ENCODE measurements at regions not wholly inside any gene's neighbourhood (a gene's known extent, or its start where the extent isn't known, plus 50 kb on each side); places are given as distances from the start of the nearest gene placed in this dataset.
A peak's percentile ranks its signal among the peaks of the same experiment; 100 is the strongest.

DNA sequence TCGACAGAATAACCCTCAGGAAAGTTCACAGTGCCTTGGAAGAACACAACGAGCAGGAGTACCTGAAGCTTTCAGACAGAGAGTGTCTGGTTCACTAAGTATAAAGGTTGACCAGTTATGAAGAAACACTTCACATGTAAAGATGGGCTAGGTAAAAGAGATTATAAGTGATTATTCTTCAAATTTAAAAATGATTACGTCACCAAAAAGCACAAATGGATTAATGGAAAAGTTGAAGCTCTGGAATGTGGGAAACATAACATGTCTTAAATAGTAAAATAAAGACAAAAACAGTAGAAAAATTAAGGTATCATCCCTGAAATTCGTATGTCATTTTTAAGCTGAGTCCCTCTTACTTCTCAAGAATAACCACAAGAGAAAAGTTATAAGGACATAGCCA is 643.9 kb upstream of the KLF12 start:
- TF ChIP-seq, protein P1, sequence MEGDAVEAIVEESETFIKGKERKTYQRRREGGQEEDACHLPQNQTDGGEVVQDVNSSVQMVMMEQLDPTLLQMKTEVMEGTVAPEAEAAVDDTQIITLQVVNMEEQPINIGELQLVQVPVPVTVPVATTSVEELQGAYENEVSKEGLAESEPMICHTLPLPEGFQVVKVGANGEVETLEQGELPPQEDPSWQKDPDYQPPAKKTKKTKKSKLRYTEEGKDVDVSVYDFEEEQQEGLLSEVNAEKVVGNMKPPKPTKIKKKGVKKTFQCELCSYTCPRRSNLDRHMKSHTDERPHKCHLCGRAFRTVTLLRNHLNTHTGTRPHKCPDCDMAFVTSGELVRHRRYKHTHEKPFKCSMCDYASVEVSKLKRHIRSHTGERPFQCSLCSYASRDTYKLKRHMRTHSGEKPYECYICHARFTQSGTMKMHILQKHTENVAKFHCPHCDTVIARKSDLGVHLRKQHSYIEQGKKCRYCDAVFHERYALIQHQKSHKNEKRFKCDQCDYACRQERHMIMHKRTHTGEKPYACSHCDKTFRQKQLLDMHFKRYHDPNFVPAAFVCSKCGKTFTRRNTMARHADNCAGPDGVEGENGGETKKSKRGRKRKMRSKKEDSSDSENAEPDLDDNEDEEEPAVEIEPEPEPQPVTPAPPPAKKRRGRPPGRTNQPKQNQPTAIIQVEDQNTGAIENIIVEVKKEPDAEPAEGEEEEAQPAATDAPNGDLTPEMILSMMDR (conservative IDR thresholded peaks at IDR 0.05; ENCODE audit: low read depth, low read length) = no peak
- DNase-seq (ENCODE audit: low read depth) = no peak
- H3K4me3 ChIP-seq (ENCODE audit: low read length) = no peak overlapping the region

DNA sequence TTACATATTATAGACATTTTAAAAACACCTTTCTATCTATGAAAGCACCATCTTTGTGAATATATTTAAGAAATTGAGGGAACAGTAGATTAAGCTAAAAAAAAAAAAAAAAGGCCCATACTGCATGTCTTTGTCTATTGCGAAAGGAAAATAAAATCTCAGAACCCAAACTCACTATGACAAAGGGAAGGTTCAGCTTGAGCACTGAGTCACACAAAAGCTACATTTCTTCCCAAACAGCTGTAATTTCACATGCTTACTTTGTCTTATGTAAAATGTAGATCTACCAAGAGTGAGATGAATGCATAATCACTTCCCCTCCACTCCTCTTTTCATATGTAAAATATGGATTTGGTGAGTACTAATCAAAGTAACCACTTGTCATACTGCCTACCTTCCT is 640.1 kb upstream of the KLF12 start:
- TF ChIP-seq, protein P1 (conservative IDR thresholded peaks at IDR 0.05; ENCODE audit: low read depth, low read length) = no peak
- no peak overlapping the region for H3K4me3 ChIP-seq (ENCODE audit: low read length)
- DNase-seq (ENCODE audit: low read depth) = no peak

DNA sequence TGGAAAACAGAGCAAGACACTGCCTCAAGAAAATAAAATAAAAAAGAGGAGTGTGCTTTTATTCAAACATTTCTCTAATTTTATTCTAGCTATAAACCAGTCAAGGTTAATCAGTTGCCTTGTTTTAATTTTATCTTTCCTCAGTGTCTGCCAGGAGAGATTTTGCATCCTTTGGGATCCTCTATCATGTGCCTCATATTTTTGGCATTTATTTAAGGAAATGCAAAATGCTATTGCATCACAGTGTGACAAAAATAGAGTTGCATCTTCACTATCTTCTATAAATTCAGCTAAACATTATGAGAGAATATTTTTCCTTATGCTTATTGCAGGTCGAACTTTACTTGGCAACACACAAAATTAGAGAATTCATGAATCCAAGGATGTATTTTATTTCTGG is 639.0 kb upstream of the KLF12 start:
- TF ChIP-seq, protein P1 (conservative IDR thresholded peaks at IDR 0.05; ENCODE audit: low read depth, low read length) = no peak
- DNase-seq (ENCODE audit: low read depth) = no peak
- no peak overlapping the region for H3K4me3 ChIP-seq (ENCODE audit: low read length)

DNA sequence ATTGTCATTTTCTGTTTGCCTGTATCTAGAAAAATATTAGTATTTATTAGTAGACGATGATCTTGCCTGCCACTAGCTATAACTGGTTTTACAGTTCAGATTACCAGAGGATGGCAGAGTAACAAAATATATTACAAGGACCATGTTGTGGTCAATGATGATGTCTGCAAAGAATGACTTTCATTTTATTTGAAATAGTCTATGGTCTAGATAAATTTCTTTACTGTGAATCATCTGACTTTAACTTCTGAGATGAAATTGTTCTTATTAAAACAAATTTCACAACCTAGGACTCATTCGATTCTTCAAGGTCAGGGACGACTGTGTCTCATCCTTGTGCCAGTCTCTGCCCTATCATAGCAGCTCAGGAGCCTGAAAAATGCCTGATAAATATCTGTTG is 637.8 kb upstream of the KLF12 start:
- DNase-seq (ENCODE audit: low read depth) = no peak
- no peak overlapping the region for H3K4me3 ChIP-seq (ENCODE audit: low read length)
- TF ChIP-seq, protein P1 (conservative IDR thresholded peaks at IDR 0.05; ENCODE audit: low read depth, low read length) = no peak

DNA sequence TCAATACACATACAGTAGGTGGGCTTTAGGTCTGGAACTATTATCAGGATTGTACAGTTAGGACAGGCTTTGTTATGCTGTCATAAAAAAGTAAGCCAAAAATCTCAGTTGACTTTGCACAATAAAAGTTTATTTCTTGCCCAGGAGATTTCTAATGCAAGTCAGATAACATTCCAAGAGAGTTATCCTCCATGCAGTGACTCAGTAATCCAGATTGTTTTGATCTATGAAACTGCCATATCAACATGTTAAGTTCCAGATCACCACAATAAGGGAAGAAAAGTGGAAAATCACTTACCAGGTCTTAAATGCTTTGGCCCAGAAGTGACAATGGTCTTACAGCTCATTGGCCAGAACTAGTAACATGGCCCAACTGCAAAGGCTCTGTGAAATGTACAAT is 636.2 kb upstream of the KLF12 start:
- TF ChIP-seq, protein P1 (conservative IDR thresholded peaks at IDR 0.05; ENCODE audit: low read depth, low read length) = no peak
- no peak overlapping the region for H3K4me3 ChIP-seq (ENCODE audit: low read length)
- peak; percentile 21 for DNase-seq (ENCODE audit: low read depth)

DNA sequence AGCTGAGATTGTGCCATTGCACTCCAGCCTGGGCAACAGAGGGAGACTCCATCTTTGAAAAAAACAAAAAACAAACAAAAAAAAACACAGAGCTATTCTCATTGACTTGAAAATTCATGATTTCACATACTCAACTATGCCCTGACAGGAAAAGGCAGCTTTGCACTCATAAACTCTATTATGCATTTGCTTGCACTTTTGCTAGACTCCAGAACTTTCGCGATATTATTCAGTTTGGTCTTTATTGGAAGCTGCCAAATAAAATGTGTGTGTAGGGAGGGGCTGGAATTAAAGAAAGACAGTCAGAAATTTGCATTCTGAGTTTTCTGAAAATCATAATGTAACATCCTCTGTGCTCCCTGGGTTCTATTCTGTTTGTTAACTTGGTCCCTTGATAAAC is 635.1 kb upstream of the KLF12 start:
- no peak overlapping the region for H3K4me3 ChIP-seq (ENCODE audit: low read length)
- no peak for DNase-seq (ENCODE audit: low read depth)
- TF ChIP-seq, protein P1 (conservative IDR thresholded peaks at IDR 0.05; ENCODE audit: low read depth, low read length) = no peak

DNA sequence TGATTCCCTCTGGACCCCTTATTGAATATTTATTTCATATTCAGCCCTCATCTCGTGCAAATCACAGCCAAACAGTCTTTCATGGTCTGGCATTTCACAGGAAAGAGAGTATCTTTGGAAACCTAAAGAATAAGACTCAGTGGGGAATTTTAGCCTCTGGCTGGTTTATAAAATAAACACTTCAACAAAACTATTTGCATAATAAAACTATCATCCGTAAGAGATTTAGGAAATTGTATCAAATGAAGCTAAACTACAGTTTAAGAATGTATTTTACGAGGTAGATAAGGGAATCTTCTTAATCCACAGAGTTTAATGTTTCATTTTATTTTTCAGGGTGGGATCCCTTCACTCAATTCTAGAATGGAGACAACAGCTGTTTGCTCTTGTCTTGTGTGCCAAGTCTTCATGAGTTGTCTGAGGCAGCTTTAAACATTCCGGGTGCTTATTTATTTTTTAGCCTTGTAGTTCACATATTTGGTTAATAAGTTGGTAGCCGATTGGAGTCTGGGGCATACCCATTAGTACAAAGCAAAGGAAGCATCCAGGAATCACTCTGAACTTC is 634.4 kb upstream of the KLF12 start:
- no peak for DNase-seq (ENCODE audit: low read depth)
- TF ChIP-seq, protein P1 (conservative IDR thresholded peaks at IDR 0.05; ENCODE audit: low read depth, low read length) = no peak
- H3K4me3 ChIP-seq (ENCODE audit: low read length) = no peak overlapping the region

Measured in retinal pigment epithelial cell (primary cell).